ENCODE measurements at regions not wholly inside any gene's neighbourhood (a gene's known extent, or its start where the extent isn't known, plus 50 kb on each side); places are given as distances from the start of the nearest gene placed in this dataset.

DNA sequence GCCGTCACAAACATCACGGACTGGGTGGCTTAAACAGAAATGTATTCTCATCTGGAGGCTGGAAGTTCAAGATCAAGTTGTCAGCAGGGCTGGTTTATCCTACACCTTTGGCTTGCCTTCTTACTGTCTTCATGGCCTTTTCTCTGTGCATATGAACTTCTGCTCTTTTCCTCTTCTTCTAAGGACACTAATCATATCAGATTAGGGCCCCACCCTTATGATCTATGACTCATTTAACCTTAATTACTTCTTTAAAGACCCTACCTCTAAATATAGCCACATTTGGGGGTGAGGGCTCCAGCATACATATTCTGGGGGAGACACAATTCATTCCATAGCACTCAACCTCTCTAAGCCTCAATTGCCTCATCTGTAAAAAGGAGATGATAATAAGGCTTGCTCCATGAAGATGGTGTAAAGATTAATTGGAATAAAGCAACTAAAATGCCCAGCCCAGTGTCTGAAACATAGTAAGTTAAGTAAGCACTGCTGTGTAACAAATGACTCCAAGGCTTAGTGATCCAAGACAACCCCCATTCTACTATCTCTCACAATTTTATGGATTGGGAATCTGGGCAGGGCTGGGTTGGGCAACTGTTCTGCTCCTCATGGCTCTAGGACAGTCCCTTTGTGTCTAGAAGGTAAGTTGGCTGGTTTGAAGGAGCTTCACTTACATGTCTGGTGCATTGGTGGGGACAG, 119.8 kb downstream of the BANF2 start:
- TF ChIP-seq, protein P1, sequence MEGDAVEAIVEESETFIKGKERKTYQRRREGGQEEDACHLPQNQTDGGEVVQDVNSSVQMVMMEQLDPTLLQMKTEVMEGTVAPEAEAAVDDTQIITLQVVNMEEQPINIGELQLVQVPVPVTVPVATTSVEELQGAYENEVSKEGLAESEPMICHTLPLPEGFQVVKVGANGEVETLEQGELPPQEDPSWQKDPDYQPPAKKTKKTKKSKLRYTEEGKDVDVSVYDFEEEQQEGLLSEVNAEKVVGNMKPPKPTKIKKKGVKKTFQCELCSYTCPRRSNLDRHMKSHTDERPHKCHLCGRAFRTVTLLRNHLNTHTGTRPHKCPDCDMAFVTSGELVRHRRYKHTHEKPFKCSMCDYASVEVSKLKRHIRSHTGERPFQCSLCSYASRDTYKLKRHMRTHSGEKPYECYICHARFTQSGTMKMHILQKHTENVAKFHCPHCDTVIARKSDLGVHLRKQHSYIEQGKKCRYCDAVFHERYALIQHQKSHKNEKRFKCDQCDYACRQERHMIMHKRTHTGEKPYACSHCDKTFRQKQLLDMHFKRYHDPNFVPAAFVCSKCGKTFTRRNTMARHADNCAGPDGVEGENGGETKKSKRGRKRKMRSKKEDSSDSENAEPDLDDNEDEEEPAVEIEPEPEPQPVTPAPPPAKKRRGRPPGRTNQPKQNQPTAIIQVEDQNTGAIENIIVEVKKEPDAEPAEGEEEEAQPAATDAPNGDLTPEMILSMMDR (conservative IDR thresholded peaks at IDR 0.05; ENCODE audit: low read depth, low read length), result no peak
- TF ChIP-seq POLR2A (IDR thresholded peaks at IDR 0.05; ENCODE audit: low read depth, low read length), result no peak
- no peak for TF ChIP-seq NFE2L2 (IDR thresholded peaks at IDR 0.05; ENCODE audit: low read depth, low read length)
- no peak for TF ChIP-seq SMC3 (IDR thresholded peaks at IDR 0.05; ENCODE audit: low read depth, low read length)
- TF ChIP-seq MXI1 (IDR thresholded peaks at IDR 0.05; ENCODE audit: borderline replicate concordance, low read depth, low read length), result no peak
- no peak for TF ChIP-seq RAD21 (IDR thresholded peaks at IDR 0.05; ENCODE audit: low read length)
- TF ChIP-seq, protein P2, sequence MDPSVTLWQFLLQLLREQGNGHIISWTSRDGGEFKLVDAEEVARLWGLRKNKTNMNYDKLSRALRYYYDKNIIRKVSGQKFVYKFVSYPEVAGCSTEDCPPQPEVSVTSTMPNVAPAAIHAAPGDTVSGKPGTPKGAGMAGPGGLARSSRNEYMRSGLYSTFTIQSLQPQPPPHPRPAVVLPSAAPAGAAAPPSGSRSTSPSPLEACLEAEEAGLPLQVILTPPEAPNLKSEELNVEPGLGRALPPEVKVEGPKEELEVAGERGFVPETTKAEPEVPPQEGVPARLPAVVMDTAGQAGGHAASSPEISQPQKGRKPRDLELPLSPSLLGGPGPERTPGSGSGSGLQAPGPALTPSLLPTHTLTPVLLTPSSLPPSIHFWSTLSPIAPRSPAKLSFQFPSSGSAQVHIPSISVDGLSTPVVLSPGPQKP (IDR thresholded peaks at IDR 0.05; ENCODE audit: borderline replicate concordance, low read depth, low read length), result no peak
- no peak for TF ChIP-seq MAFK (IDR thresholded peaks at IDR 0.05; ENCODE audit: low read depth, low read length)

Measured in IMR-90 (cell line).